Body of pancreas (tissue), 4 donors: ENCODE measurements at regions not wholly inside any gene's neighbourhood (a gene's known extent, or its start where the extent isn't known, plus 50 kb on each side); places are given as distances from the start of the nearest gene placed in this dataset.

Source experiments
- CTCF ChIP-seq, 7 experiments: fragments of 450-650 bp in 4 of 7; fragments of 200-600 bp in 3 of 7; sonication (generic) in 3 of 7; IDR thresholded peaks; one replicate each; pipeline ENCODE4 v1.5.1; 2016 to 2019; ENCODE audit warnings: antibody characterized with exemption in 7 of 7
- POLR2A ChIP-seq, 3 donors: fragments of 450-650 bp; IDR thresholded peaks; one replicate each; pipeline ENCODE4 v1.6.1; 2016; ENCODE audit warnings: antibody characterized with exemption in 3 of 3, mild to moderate bottlenecking in 2 of 3

GRCh38 chr2:16260041-16260830 is 319.9 kb downstream of the MYCN start:
- TF ChIP-seq CTCF (IDR thresholded peaks at IDR 0.05) (no peak), POLR2A (IDR thresholded peaks at IDR 0.05) (no peak)
